Thoracic aorta (tissue), 2 donors: ENCODE measurements at regions not wholly inside any gene's neighbourhood (a gene's known extent, or its start where the extent isn't known, plus 50 kb on each side); places are given as distances from the start of the nearest gene placed in this dataset.

Experiments used
- ATAC-seq: fragments of 150-250 bp; one replicate; pipeline ENCODE4 v1.8.0; 2017; ENCODE audit warnings: low read depth; ENCODE audit not compliant: insufficient number of reproducible peaks, low FRiP score
- DNase-seq: peaks from one replicate; pipeline ENCODE4 v3.0.0-alpha.2; 2020; ENCODE audit warnings: low spot score
- H3K27ac ChIP-seq, 2 donors: fragments of 200-600 bp; sonication (generic); 1 replicate in 1 of 2; 2 replicates in 1 of 2; pipeline ENCODE4 v1.5.1; 2016; ENCODE audit warnings: mild to moderate bottlenecking in 2 of 2, moderate library complexity in 2 of 2
- H3K27me3 ChIP-seq: fragments of 200-600 bp; sonication (generic); replicated peaks from 2 replicates; pipeline ENCODE4 v1.6.0; 2016; ENCODE audit warnings: mild to moderate bottlenecking; ENCODE audit not compliant: insufficient read depth
- H3K36me3 ChIP-seq: fragments of 200-600 bp; sonication (generic); one replicate; pipeline ENCODE4 v1.5.1; 2016
- H3K4me1 ChIP-seq, 2 donors: fragments of 200-600 bp; sonication (generic); 1 replicate in 1 of 2; 2 replicates in 1 of 2; pipeline versions ENCODE4 v1.5.1 to v1.6.0; 2016; ENCODE audit warnings: low read depth in 2 of 2, mild to moderate bottlenecking in 1 of 2; ENCODE audit not compliant: control insufficient read depth in 1 of 2
- H3K4me3 ChIP-seq: fragments of 200-600 bp; sonication (generic); 2 replicates; pipeline ENCODE4 v1.5.1; 2016; ENCODE audit warnings: mild to moderate bottlenecking
- H3K9me3 ChIP-seq: fragments of 200-600 bp; sonication (generic); 2 replicates; pipeline ENCODE4 v1.5.1; 2016
- CTCF ChIP-seq: fragments of 200-600 bp; sonication (generic); IDR thresholded peaks from one replicate; pipeline ENCODE4 v1.5.1; 2019; ENCODE audit warnings: antibody characterized with exemption

- no peak for TF ChIP-seq CTCF
Measured at GRCh38 chr2:185942855-185943254, 204.3 kb downstream of the FSIP2 start.

GRCh38 chr2:185947722-185948121, 209.1 kb downstream of the FSIP2 start:
- no peak for DNase-seq
- Histone ChIP-seq H3K4me1 (no peaks in the 10 kb centered on the region), H3K27ac (no peak overlapping the region), H3K4me3 (no peak overlapping the region), H3K27me3 (no peaks in the 10 kb centered on the region), H3K9me3 (peaks cover 6% of the 10 kb centered on the region), H3K36me3 (peaks cover 3% of the 10 kb centered on the region)
- no peak for ATAC-seq
- no peak for TF ChIP-seq CTCF

More at GRCh38 chr2:185942855-185943254, 204.3 kb downstream of the FSIP2 start:
- DNase-seq (no peak), ATAC-seq (no peak)
- H3K36me3 ChIP-seq, result no peaks in the 10 kb centered on the region
- peaks cover 12% of the 10 kb centered on the region for H3K9me3 ChIP-seq
- no peak overlapping the region for H3K4me3 ChIP-seq
- no peak overlapping the region for H3K27ac ChIP-seq
- no peaks in the 10 kb centered on the region for H3K27me3 ChIP-seq
- no peaks in the 10 kb centered on the region for H3K4me1 ChIP-seq

DNA sequence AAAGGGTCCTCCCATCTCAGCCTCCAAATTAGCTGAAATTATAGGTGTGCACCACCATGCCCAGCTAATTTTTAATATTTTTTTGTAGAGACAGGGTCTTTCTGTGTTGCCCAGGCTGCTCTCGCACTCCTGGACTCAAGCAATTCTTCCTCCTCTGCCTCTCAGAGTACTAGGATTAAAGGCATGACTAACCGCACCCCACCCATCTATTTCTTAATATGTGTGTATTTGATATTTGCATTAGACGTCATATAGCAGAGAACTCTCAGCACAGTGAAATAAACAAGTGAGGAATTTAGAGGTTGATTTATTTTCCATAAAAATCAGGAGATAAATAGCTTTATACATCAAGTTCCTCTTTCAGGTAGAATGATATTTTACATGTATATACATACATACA, 213.5 kb downstream of the FSIP2 start:
- Histone ChIP-seq H3K4me3 (no peak overlapping the region), H3K9me3 (no peaks in the 10 kb centered on the region), H3K27ac (no peak overlapping the region), H3K27me3 (no peaks in the 10 kb centered on the region), H3K4me1 (no peaks in the 10 kb centered on the region), H3K36me3 (peaks cover 3% of the 10 kb centered on the region)
- ATAC-seq (no peak), DNase-seq (no peak)
- TF ChIP-seq CTCF, result no peak

GRCh38 chr2:185954389-185954788, 215.8 kb downstream of the FSIP2 start:
- H3K36me3 ChIP-seq, result peaks cover 3% of the 10 kb centered on the region
- no peaks in the 10 kb centered on the region for H3K4me1 ChIP-seq
- H3K4me3 ChIP-seq, result no peak overlapping the region
- H3K9me3 ChIP-seq, result peaks cover 3% of the 10 kb centered on the region
- ATAC-seq (no peak), DNase-seq (no peak)
- no peaks in the 10 kb centered on the region for H3K27me3 ChIP-seq
- no peak overlapping the region for H3K27ac ChIP-seq
- TF ChIP-seq CTCF, result no peak

GRCh38 chr2:185955050-185955449, 216.4 kb downstream of the FSIP2 start:
- no peak for DNase-seq
- Histone ChIP-seq H3K4me1 (no peaks in the 10 kb centered on the region), H3K36me3 (peaks cover 3% of the 10 kb centered on the region), H3K9me3 (peaks cover 3% of the 10 kb centered on the region), H3K27me3 (no peaks in the 10 kb centered on the region), H3K27ac (no peak overlapping the region), H3K4me3 (no peak overlapping the region)
- no peak for TF ChIP-seq CTCF
- no peak for ATAC-seq
